Aorta (tissue), 5 donors: ENCODE measurements at regions not wholly inside any gene's neighbourhood (a gene's known extent, or its start where the extent isn't known, plus 50 kb on each side); places are given as distances from the start of the nearest gene placed in this dataset.

Experiments used
- ATAC-seq: fragments of 200-7000 bp; cut with Tn5 transposase; one replicate; pipeline ENCODE4 v1.9.1; 2022; ENCODE audit warnings: moderate library complexity; ENCODE audit not compliant: low FRiP score
- DNase-seq, 2 donors: peaks; one replicate each; pipeline ENCODE4 v3.0.0-alpha.2; 2020
- H3K27ac ChIP-seq, 2 donors: one replicate each; pipeline ENCODE4 v1.5.1; 2013; ENCODE audit warnings: low read length in 2 of 2, mild to moderate bottlenecking in 2 of 2, moderate library complexity in 2 of 2, control low read depth in 1 of 2, inconsistent platforms in 1 of 2, low read depth in 1 of 2
- H3K27me3 ChIP-seq, 2 donors: one replicate each; pipeline ENCODE4 v1.6.1; 2013; ENCODE audit warnings: control low read depth in 1 of 2, low read length in 1 of 2, mild to moderate bottlenecking in 1 of 2, moderate library complexity in 1 of 2; ENCODE audit not compliant: insufficient read depth in 2 of 2, control insufficient read depth in 1 of 2
- H3K36me3 ChIP-seq, 2 donors: one replicate each; pipeline ENCODE4 v1.6.1; 2013; ENCODE audit warnings: control low read depth in 1 of 2, low read length in 1 of 2, mild to moderate bottlenecking in 1 of 2; ENCODE audit not compliant: insufficient read depth in 2 of 2, control insufficient read depth in 1 of 2
- H3K4me1 ChIP-seq, 2 donors: one replicate each; pipeline ENCODE4 v1.6.1; 2013; ENCODE audit warnings: low read length in 2 of 2, control low read depth in 1 of 2, mild to moderate bottlenecking in 1 of 2, moderate library complexity in 1 of 2; ENCODE audit not compliant: insufficient read depth in 2 of 2, control insufficient read depth in 1 of 2
- H3K4me3 ChIP-seq, 2 donors: one replicate each; pipeline ENCODE4 v1.5.1; 2013; ENCODE audit warnings: low read length in 2 of 2, control low read depth in 1 of 2, mild to moderate bottlenecking in 1 of 2
- H3K9me3 ChIP-seq: one replicate; pipeline ENCODE4 v1.6.1; 2013; ENCODE audit warnings: mild to moderate bottlenecking, low read length; ENCODE audit not compliant: control insufficient read depth
- WGBS, 2 donors: extraction: QIAGEN DNeasy Blood & Tissue Kit; methylation state at CpG; one replicate each; pipeline ENCODE4 v1.1.7; 2013; 5-methylcytosine and 5-hydroxymethylcytosine counted together
- intact Hi-C, 2 donors: fragments of 100-400 bp; cut with DNase I; formaldehyde crosslinking; loops; one replicate each; pipeline versions ENCODE4 v1.14.2 to v1.15.0; 2022
- donor health status: healthy with polysubstance abuse.
- donor health status: Bipolar disorder and iron deficiency.
- donor health status: DM: no; HTN: no; CAD: no.
- donor health status: DM: no; HTN: no; CAD: no.
- donor health status: DM: yes; HTN: yes; CAD: no.

GRCh38 chr21:23890652-23891051, 1716.6 kb downstream of the MRPL39 start:
- WGBS, 2 donors: 80 to 84% methylated on average over 4 of the region's 4 CpGs
- intact Hi-C loops: no loop called here
- Histone ChIP-seq H3K4me1 (no peaks in the 10 kb centered on the region), H3K9me3 (no peaks in the 10 kb centered on the region), H3K27me3 (no peaks in the 10 kb centered on the region), H3K27ac (no peak overlapping the region), H3K36me3 (no peaks in the 10 kb centered on the region), H3K4me3 (no peak overlapping the region)
- DNase-seq: no peak
- ATAC-seq: no peak

- no peak for ATAC-seq
- Histone ChIP-seq H3K36me3 (no peaks in the 10 kb centered on the region), H3K4me1 (no peaks in the 10 kb centered on the region), H3K27ac (no peak overlapping the region), H3K9me3 (no peaks in the 10 kb centered on the region), H3K27me3 (no peaks in the 10 kb centered on the region), H3K4me3 (no peak overlapping the region)
- 94 to 95% methylated on average over 10 of the region's 10 CpGs for WGBS, 2 donors
- intact Hi-C loops: no loop called here
- no peak for DNase-seq
These were observed 1719.5 kb downstream of the MRPL39 start for GRCh38 chr21:23887725-23888306.

- no peaks in the 10 kb centered on the region for H3K27me3 ChIP-seq
- DNase-seq (no peak), ATAC-seq (no peak)
- H3K36me3 ChIP-seq: no peaks in the 10 kb centered on the region
- no peaks in the 10 kb centered on the region for H3K9me3 ChIP-seq
- H3K27ac ChIP-seq: no peak overlapping the region
- no peaks in the 10 kb centered on the region for H3K4me1 ChIP-seq
- intact Hi-C loops: no loop called here
- H3K4me3 ChIP-seq: no peak overlapping the region
- 91 to 92% methylated on average over 21 of the region's 21 CpGs for WGBS, 2 donors
These were observed 1720.2 kb downstream of the MRPL39 start for GRCh38 chr21:23886828-23887724.

- Histone ChIP-seq H3K27ac (no peak overlapping the region), H3K4me3 (no peak overlapping the region), H3K27me3 (no peaks in the 10 kb centered on the region), H3K4me1 (no peaks in the 10 kb centered on the region), H3K9me3 (no peaks in the 10 kb centered on the region), H3K36me3 (no peaks in the 10 kb centered on the region)
- 93 to 94% methylated on average over 4 of the region's 4 CpGs for WGBS, 2 donors
- intact Hi-C loops: no loop called here
- ATAC-seq (no peak), DNase-seq (no peak)
These were observed 1725.5 kb downstream of the MRPL39 start for GRCh38 chr21:23881783-23882182.

GRCh38 chr21:23876925-23877558, 1730.2 kb downstream of the MRPL39 start:
- no peak overlapping the region for H3K27ac ChIP-seq
- no peaks in the 10 kb centered on the region for H3K4me1 ChIP-seq
- WGBS, 2 donors: 49 to 52% methylated on average over 5 of the region's 5 CpGs
- no peak overlapping the region for H3K4me3 ChIP-seq
- intact Hi-C loops: no loop called here
- no peaks in the 10 kb centered on the region for H3K9me3 ChIP-seq
- no peak for DNase-seq
- H3K36me3 ChIP-seq: no peaks in the 10 kb centered on the region
- H3K27me3 ChIP-seq: no peaks in the 10 kb centered on the region
- no peak for ATAC-seq

GRCh38 chr21:23874271-23874670, 1733.0 kb downstream of the MRPL39 start:
- intact Hi-C loops: no loop called here
- WGBS, 2 donors: 83 to 87% methylated on average over 3 of the region's 3 CpGs
- Histone ChIP-seq H3K27ac (no peak overlapping the region), H3K9me3 (no peaks in the 10 kb centered on the region), H3K36me3 (no peaks in the 10 kb centered on the region), H3K27me3 (no peaks in the 10 kb centered on the region), H3K4me3 (no peak overlapping the region), H3K4me1 (no peaks in the 10 kb centered on the region)
- ATAC-seq (no peak), DNase-seq (no peak)

- ATAC-seq (no peak), DNase-seq (no peak)
- H3K9me3 ChIP-seq: no peaks in the 10 kb centered on the region
- H3K4me1 ChIP-seq: no peaks in the 10 kb centered on the region
- H3K4me3 ChIP-seq: no peak overlapping the region
- 26 to 32% methylated on average over 6 of the region's 6 CpGs for WGBS, 2 donors
- H3K27me3 ChIP-seq: no peaks in the 10 kb centered on the region
- no peaks in the 10 kb centered on the region for H3K36me3 ChIP-seq
- H3K27ac ChIP-seq: no peak overlapping the region
- intact Hi-C loops: no loop called here
These were observed 1745.3 kb downstream of the MRPL39 start for GRCh38 chr21:23861911-23862504.

GRCh38 chr21:23858878-23859277, 1748.4 kb downstream of the MRPL39 start:
- Histone ChIP-seq H3K36me3 (no peaks in the 10 kb centered on the region), H3K4me1 (no peaks in the 10 kb centered on the region), H3K27ac (no peak overlapping the region), H3K9me3 (no peaks in the 10 kb centered on the region), H3K4me3 (no peak overlapping the region), H3K27me3 (no peaks in the 10 kb centered on the region)
- intact Hi-C loops: loop anchor here in 1 of 2 donors (10.0 kb wide), 1 partner anchor 656 kb away; no protein-coding TSS in a partner anchor
- DNase-seq (no peak), ATAC-seq (no peak)
- 70 to 71% methylated on average over 2 of the region's 2 CpGs for WGBS, 2 donors
